DND-41 (cell line): ENCODE measurements at regions not wholly inside any gene's neighbourhood (a gene's known extent, or its start where the extent isn't known, plus 50 kb on each side); places are given as distances from the start of the nearest gene placed in this dataset.
"Not testable (repeated sequence)": the region's sequence is repeated elsewhere in the genome, so short reads cannot be mapped to it uniquely, and the experiment has no call there.

ENCODE experiments used
- CTCF ChIP-seq: IDR thresholded peaks from 2 replicates; pipeline ENCODE4 v1.5.1; 2012; ENCODE audit warnings: borderline replicate concordance, low read length, moderate library complexity, mild to moderate bottlenecking; ENCODE audit not compliant: poor library complexity, severe bottlenecking; ENCODE audit errors: extremely low read depth
- EZH2 ChIP-seq: IDR thresholded peaks from 3 replicates; pipeline ENCODE4 v1.6.1; 2012; ENCODE audit warnings: borderline replicate concordance, low read depth, mild to moderate bottlenecking, moderate library complexity, low read length, inconsistent platforms; ENCODE audit not compliant: severe bottlenecking

GRCh38 chr13:18673794-18674193 is 507.8 kb downstream of the TUBA3C start:
- not testable (repeated sequence) for TF ChIP-seq CTCF, EZH2
